NCI-H345 treated with DMSO at 0.1 percent for 48 hours (cell line): ENCODE measurements at regions not wholly inside any gene's neighbourhood (a gene's known extent, or its start where the extent isn't known, plus 50 kb on each side); places are given as distances from the start of the nearest gene placed in this dataset.
"Not testable (repeated sequence)": the region's sequence is repeated elsewhere in the genome, so short reads cannot be mapped to it uniquely, and the experiment has no call there.

Experiments
- DNase-seq: peaks from one replicate; lab custom pipeline; 2025; ENCODE audit not compliant: unreplicated experiment; lab: John Stamatoyannopoulos, UW

GRCh38 chr13:50129706-50130122 lies 114.5 kb downstream of the KCNRG start:
- DNase-seq, result no peak

- no peak for DNase-seq
Observed at GRCh38 chr13:50130123-50130946, 115.1 kb downstream of the KCNRG start.

- DNase-seq, result no peak
Observed at GRCh38 chr13:50131920-50132903, 117.0 kb downstream of the KCNRG start.

- DNase-seq, result no peak
Observed at GRCh38 chr13:50132904-50133357, 117.7 kb downstream of the KCNRG start.

GRCh38 chr13:50133358-50133953 lies 118.2 kb downstream of the KCNRG start:
- DNase-seq, result no peak

GRCh38 chr13:50136226-50136625 lies 121.0 kb downstream of the KCNRG start:
- DNase-seq, result no peak

GRCh38 chr13:50136678-50137077 lies 121.4 kb downstream of the KCNRG start:
- DNase-seq, result no peak

- not testable (repeated sequence) for DNase-seq
Observed at GRCh38 chr13:50139435-50139934, 124.2 kb downstream of the KCNRG start.

- no peak for DNase-seq
Observed at GRCh38 chr13:50140153-50140552, 124.9 kb downstream of the KCNRG start.

- DNase-seq, result no peak
Observed at GRCh38 chr13:50140581-50141374, 125.5 kb downstream of the KCNRG start.

- DNase-seq, result no peak
Observed at GRCh38 chr13:50141375-50141975, 126.2 kb downstream of the KCNRG start.

GRCh38 chr13:50144246-50145160 lies 129.3 kb downstream of the KCNRG start:
- DNase-seq, result no peak

- DNase-seq, result no peak
Observed at GRCh38 chr13:50149214-50149613, 134.0 kb downstream of the KCNRG start.

GRCh38 chr13:50149932-50150331 lies 134.7 kb downstream of the KCNRG start:
- DNase-seq, result no peak

GRCh38 chr13:50152224-50152623 lies 137.0 kb downstream of the KCNRG start:
- no peak for DNase-seq

GRCh38 chr13:50152655-50153309 lies 137.5 kb downstream of the KCNRG start:
- DNase-seq, result no peak

GRCh38 chr13:50153401-50153800 lies 138.2 kb downstream of the KCNRG start:
- no peak for DNase-seq

GRCh38 chr13:50153876-50154275 lies 138.6 kb downstream of the KCNRG start:
- DNase-seq, result no peak
